ENCODE measurements at regions not wholly inside any gene's neighbourhood (a gene's known extent, or its start where the extent isn't known, plus 50 kb on each side); places are given as distances from the start of the nearest gene placed in this dataset.
"Not testable (repeated sequence)": the region's sequence is repeated elsewhere in the genome, so short reads cannot be mapped to it uniquely, and the experiment has no call there.

DNA sequence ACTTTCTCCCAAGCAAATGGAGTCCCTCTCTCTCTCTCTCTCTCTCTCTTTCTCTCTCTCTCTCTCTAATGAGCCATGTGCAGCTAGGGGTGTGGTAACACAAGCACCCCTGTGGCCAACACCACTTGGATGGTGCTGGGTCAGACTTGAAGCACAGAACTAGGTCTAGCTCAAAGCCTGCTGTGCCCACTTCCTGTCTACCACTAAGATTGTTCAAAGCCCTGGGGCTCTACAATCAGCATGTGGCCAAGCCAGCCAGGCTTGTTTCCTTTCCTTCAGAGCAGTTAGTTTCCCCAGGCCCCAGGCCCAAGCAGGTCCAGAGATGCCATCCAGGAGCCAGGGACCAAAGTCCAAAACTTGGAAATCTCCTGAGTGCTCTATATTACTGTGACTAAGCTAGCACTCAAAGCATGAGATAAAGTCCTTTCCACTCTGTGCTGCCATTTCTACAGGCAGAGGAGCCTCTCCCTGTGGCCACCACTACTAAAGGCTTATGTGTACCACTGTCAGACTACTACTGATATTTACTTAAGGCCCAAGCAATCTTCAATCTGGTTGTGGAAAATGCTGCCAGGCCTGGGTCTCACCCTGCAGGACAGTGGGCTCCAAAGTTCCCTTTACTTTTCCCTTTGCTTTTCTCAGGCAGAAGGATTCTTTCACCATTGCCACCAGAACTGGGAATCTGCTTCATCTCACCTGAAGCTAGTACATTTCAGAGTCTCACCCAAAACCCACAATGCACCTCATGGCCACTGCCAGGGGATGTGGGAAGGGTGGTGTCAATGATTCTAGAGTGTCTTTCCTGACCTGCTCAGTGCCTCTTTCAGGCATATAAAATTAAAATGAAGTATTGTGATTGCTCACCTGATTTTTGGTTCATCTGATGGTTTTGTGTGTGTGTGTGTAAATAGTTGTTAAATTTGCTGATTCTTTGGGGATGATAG lies 999.5 kb downstream of the NCAM2 start:
- no peak for DNase-seq (ENCODE audit: low spot score, unreplicated experiment)
- peaks cover 2% of the 10 kb centered on the region for H3K9me3 Mint-ChIP-seq (ENCODE audit: low read depth)
- no peaks in the 10 kb centered on the region for H3K27me3 Mint-ChIP-seq
- no peaks in the 10 kb centered on the region for H3K36me3 Mint-ChIP-seq (ENCODE audit: insufficient read depth)
- no peaks in the 10 kb centered on the region for H3K4me1 Mint-ChIP-seq (ENCODE audit: low read depth)
- TF ChIP-seq, protein P1, sequence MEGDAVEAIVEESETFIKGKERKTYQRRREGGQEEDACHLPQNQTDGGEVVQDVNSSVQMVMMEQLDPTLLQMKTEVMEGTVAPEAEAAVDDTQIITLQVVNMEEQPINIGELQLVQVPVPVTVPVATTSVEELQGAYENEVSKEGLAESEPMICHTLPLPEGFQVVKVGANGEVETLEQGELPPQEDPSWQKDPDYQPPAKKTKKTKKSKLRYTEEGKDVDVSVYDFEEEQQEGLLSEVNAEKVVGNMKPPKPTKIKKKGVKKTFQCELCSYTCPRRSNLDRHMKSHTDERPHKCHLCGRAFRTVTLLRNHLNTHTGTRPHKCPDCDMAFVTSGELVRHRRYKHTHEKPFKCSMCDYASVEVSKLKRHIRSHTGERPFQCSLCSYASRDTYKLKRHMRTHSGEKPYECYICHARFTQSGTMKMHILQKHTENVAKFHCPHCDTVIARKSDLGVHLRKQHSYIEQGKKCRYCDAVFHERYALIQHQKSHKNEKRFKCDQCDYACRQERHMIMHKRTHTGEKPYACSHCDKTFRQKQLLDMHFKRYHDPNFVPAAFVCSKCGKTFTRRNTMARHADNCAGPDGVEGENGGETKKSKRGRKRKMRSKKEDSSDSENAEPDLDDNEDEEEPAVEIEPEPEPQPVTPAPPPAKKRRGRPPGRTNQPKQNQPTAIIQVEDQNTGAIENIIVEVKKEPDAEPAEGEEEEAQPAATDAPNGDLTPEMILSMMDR (IDR thresholded peaks at IDR 0.05; ENCODE audit: unreplicated experiment), result no peak
- no peak overlapping the region for H3K27ac Mint-ChIP-seq
- no peak overlapping the region for H3K4me3 Mint-ChIP-seq (ENCODE audit: low read depth)

DNA sequence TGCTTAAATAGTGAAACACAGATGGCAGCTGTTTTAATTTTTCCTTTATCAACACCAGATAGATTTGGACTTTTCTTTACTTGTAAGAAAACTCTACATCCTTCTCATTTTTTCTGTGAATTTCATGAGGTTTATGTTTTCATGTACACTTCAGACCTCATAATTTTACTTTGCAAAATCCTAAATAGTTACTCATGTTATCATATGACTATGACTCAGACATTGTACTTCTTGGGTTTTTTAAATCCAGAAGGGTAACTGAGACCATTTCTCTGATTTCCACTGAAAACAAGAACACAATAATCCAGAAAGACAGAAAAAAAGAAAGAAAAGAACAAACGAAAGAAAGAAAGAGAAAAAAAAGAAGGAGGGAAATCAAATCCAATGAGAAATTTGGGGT lies 1021.6 kb downstream of the NCAM2 start:
- H3K4me1 Mint-ChIP-seq (ENCODE audit: low read depth), result no peaks in the 10 kb centered on the region
- no peaks in the 10 kb centered on the region for H3K9me3 Mint-ChIP-seq (ENCODE audit: low read depth)
- no peaks in the 10 kb centered on the region for H3K36me3 Mint-ChIP-seq (ENCODE audit: insufficient read depth)
- TF ChIP-seq, protein P1 (IDR thresholded peaks at IDR 0.05; ENCODE audit: unreplicated experiment), result no peak
- no peaks in the 10 kb centered on the region for H3K27me3 Mint-ChIP-seq
- H3K4me3 Mint-ChIP-seq (ENCODE audit: low read depth), result no peak overlapping the region
- no peak overlapping the region for H3K27ac Mint-ChIP-seq
- no peak for DNase-seq (ENCODE audit: low spot score, unreplicated experiment)

DNA sequence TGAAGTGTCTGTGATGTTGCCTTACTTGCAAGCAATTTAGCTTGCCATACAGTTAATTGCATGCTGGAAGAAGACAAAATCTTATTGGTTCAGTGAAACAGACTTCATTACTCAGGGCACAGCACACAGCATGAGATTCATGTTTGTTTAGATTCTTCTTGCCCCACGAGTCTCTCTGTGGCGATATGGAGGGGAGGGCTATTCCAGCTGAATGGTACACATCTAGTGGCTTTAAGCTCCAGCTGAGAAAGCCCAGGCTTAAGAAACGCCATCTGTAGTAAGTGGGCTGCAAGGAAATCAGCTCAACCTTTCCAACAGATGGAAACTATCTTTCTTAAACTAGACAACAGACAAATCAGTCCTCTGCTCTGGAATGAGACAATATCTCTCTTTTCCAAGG lies 1022.0 kb downstream of the NCAM2 start:
- Mint-ChIP-seq H3K36me3 (ENCODE audit: insufficient read depth) (no peaks in the 10 kb centered on the region), H3K4me1 (ENCODE audit: low read depth) (no peaks in the 10 kb centered on the region), H3K27ac (no peak overlapping the region), H3K9me3 (ENCODE audit: low read depth) (no peaks in the 10 kb centered on the region), H3K27me3 (no peaks in the 10 kb centered on the region), H3K4me3 (ENCODE audit: low read depth) (no peak overlapping the region)
- TF ChIP-seq, protein P1 (IDR thresholded peaks at IDR 0.05; ENCODE audit: unreplicated experiment), result no peak
- no peak for DNase-seq (ENCODE audit: low spot score, unreplicated experiment)

DNA sequence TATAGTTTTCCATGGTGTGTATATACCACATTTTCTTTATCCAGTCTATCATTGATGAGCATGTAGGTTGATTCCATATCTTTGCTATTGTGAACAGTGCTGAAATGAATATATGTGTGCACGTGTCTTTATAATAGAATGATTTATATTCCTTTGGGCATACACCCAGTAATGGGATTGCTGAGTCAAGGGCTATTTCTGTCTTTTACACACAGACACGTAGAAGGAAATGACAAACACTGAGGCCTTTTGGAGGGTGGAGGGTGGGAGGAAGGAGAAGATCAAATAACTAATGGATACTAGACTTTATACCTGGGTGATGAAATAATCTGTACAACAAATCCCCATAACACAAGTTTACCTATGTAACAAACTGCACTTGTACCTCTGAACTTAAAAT lies 1025.7 kb downstream of the NCAM2 start:
- not testable (repeated sequence) for H3K27ac Mint-ChIP-seq; DNase-seq (ENCODE audit: low spot score, unreplicated experiment)

DNA sequence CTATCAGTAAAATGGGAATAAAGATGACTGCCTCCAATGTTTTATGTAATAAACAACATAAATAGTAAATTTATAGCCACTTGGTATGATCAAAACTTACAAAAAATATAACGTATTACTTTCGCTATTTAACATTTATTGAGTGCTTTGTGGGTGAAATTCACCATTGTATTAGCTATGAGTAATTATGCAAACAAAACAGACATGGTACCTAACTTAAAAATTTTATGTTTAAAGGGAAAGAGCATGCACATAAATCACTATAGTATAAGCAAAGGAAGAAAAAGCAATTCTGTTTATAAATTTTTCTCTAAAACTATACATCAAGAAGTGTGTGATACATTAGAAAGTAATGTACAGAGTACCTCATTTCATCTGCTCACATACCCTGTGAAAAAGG lies 1046.2 kb downstream of the NCAM2 start:
- TF ChIP-seq, protein P1 (IDR thresholded peaks at IDR 0.05; ENCODE audit: unreplicated experiment), result no peak
- Mint-ChIP-seq H3K36me3 (ENCODE audit: insufficient read depth) (no peaks in the 10 kb centered on the region), H3K4me1 (ENCODE audit: low read depth) (no peaks in the 10 kb centered on the region), H3K9me3 (ENCODE audit: low read depth) (no peaks in the 10 kb centered on the region), H3K27me3 (no peaks in the 10 kb centered on the region), H3K4me3 (ENCODE audit: low read depth) (no peak overlapping the region), H3K27ac (no peak overlapping the region)
- DNase-seq (ENCODE audit: low spot score, unreplicated experiment), result no peak

More for the DNA sequence above, 1025.7 kb downstream of the NCAM2 start:
- H3K36me3 Mint-ChIP-seq (ENCODE audit: insufficient read depth); H3K4me3 Mint-ChIP-seq (ENCODE audit: low read depth); H3K9me3 Mint-ChIP-seq (ENCODE audit: low read depth); H3K27me3 Mint-ChIP-seq; H3K4me1 Mint-ChIP-seq (ENCODE audit: low read depth): not testable (repeated sequence)

DNA sequence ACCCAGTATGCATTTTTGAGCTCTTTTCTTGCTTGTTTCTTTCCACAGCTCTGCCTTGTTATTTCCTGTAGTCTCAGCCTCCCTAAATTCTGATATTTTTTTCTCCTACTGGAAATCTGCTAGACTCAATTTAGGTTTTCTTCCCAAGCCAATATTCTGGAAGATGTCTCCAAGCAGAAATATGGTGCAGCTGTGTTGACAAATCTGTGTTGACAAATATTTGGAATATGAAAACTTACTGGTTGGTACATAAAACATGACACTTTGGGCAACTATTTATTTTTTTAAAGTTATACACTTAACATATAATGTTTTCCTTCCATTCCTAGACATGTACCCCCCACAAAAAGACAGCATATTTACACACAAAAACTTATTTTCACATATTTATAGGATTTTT lies 1048.4 kb downstream of the NCAM2 start:
- Mint-ChIP-seq H3K4me3 (ENCODE audit: low read depth) (no peak overlapping the region), H3K27ac (no peak overlapping the region), H3K9me3 (ENCODE audit: low read depth) (no peaks in the 10 kb centered on the region), H3K36me3 (ENCODE audit: insufficient read depth) (no peaks in the 10 kb centered on the region), H3K27me3 (no peaks in the 10 kb centered on the region), H3K4me1 (ENCODE audit: low read depth) (no peaks in the 10 kb centered on the region)
- no peak for DNase-seq (ENCODE audit: low spot score, unreplicated experiment)
- TF ChIP-seq, protein P1 (IDR thresholded peaks at IDR 0.05; ENCODE audit: unreplicated experiment), result no peak

Measured in progenitor cell of endocrine pancreas (in vitro differentiated cells).